Calu3 (cell line): ENCODE measurements at regions not wholly inside any gene's neighbourhood (a gene's known extent, or its start where the extent isn't known, plus 50 kb on each side); places are given as distances from the start of the nearest gene placed in this dataset.

Experiments used
- BruUV-seq: library from RNA; stranded (reverse); fragments of 400-500 nt; replicated peaks from 2 replicates; lab custom pipeline; 2021; lab: Mats Ljungman, UMichigan
- CTCF ChIA-PET: fragments of 300-600 bp; sonication (Branson Sonifier 250); formaldehyde crosslinking; loops from one replicate; lab custom pipeline; 2022; ENCODE audit warnings: antibody characterized with exemption; lab: Charles Lee
- DNase-seq: peaks from one replicate; pipeline ENCODE4 v3.0.0; 2022
- H3K27ac Mint-ChIP-seq: one replicate; pipeline ENCODE4 v1.8.0; 2022; ENCODE audit warnings: mixed read lengths; ENCODE audit not compliant: unreplicated experiment
- H3K27me3 Mint-ChIP-seq: one replicate; pipeline ENCODE4 v1.8.0; 2022; ENCODE audit warnings: mixed read lengths; ENCODE audit not compliant: unreplicated experiment
- H3K36me3 Mint-ChIP-seq: one replicate; pipeline ENCODE4 v1.8.0; 2022; ENCODE audit warnings: mild to moderate bottlenecking, moderate library complexity, mixed read lengths; ENCODE audit not compliant: insufficient read depth, unreplicated experiment
- H3K4me1 Mint-ChIP-seq: one replicate; pipeline ENCODE4 v1.8.0; 2022; ENCODE audit warnings: mild to moderate bottlenecking, low read depth, mixed read lengths; ENCODE audit not compliant: unreplicated experiment
- H3K4me3 Mint-ChIP-seq: one replicate; pipeline ENCODE4 v1.8.0; 2022; ENCODE audit warnings: mild to moderate bottlenecking, low read depth, moderate library complexity, mixed read lengths; ENCODE audit not compliant: unreplicated experiment
- H3K9me3 Mint-ChIP-seq: one replicate; pipeline ENCODE4 v1.8.0; 2022; ENCODE audit warnings: low read depth, mixed read lengths; ENCODE audit not compliant: unreplicated experiment
- CTCF ChIP-seq: fragments of 200-600 bp; IDR thresholded peaks from one replicate; pipeline ENCODE4 v1.8.0; 2022; ENCODE audit warnings: antibody characterized with exemption; ENCODE audit not compliant: unreplicated experiment
- intact Hi-C: fragments of 100-400 bp; cut with micrococcal nuclease; formaldehyde crosslinking; loops from one replicate; pipeline ENCODE4 v1.10.0; 2022; ENCODE audit not compliant: unreplicated experiment

GRCh38 chr13:79686441-79686840 is 205.5 kb downstream of the NDFIP2 start:
- no peak overlapping the region for H3K4me3 Mint-ChIP-seq
- BruUV-seq, result no TSS peak
- no peaks in the 10 kb centered on the region for H3K27me3 Mint-ChIP-seq
- intact Hi-C loops, result no loop called here
- no peak for DNase-seq
- no peaks in the 10 kb centered on the region for H3K36me3 Mint-ChIP-seq
- peaks cover 5% of the 10 kb centered on the region for H3K9me3 Mint-ChIP-seq
- H3K4me1 Mint-ChIP-seq, result peaks cover under 1% of the 10 kb centered on the region
- TF ChIP-seq CTCF, result no peak
- no peak overlapping the region for H3K27ac Mint-ChIP-seq
- CTCF ChIA-PET, result no interaction called here

GRCh38 chr13:79684371-79684770 is 203.4 kb downstream of the NDFIP2 start:
- Mint-ChIP-seq H3K27ac (no peak overlapping the region), H3K27me3 (no peaks in the 10 kb centered on the region), H3K4me1 (peaks cover 14% of the 10 kb centered on the region), H3K9me3 (peaks cover 5% of the 10 kb centered on the region), H3K36me3 (no peaks in the 10 kb centered on the region), H3K4me3 (no peak overlapping the region)
- no peak for DNase-seq
- BruUV-seq, result no TSS peak
- intact Hi-C loops, result no loop called here
- CTCF ChIA-PET, result no interaction called here
- no peak for TF ChIP-seq CTCF

DNA sequence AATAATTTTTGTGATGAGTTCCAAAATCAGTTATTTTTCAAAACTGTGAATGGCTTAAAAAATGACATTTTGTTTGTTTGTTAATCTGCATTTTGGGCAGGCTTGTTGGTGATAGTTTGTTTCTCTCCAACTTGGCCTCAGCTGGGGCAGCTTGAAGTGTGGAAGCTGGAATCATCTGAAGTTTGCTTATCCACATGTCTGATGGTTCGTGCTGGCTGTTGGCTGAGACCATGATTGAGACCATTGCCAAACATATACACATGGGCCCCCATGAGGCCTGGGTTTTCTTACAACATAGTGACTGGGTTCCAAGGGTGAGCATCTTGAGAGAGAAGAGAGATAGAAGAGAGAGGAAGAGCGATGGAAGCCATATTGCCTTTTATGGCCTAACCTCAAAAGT is 201.2 kb downstream of the NDFIP2 start:
- intact Hi-C loops, result no loop called here
- no peak overlapping the region for H3K4me3 Mint-ChIP-seq
- H3K36me3 Mint-ChIP-seq, result no peaks in the 10 kb centered on the region
- H3K4me1 Mint-ChIP-seq, result peaks cover 18% of the 10 kb centered on the region
- no peak for TF ChIP-seq CTCF
- H3K9me3 Mint-ChIP-seq, result peaks cover 2% of the 10 kb centered on the region
- no TSS peak for BruUV-seq
- no peak for DNase-seq
- no peak overlapping the region for H3K27ac Mint-ChIP-seq
- no peaks in the 10 kb centered on the region for H3K27me3 Mint-ChIP-seq
- CTCF ChIA-PET, result no interaction called here

DNA sequence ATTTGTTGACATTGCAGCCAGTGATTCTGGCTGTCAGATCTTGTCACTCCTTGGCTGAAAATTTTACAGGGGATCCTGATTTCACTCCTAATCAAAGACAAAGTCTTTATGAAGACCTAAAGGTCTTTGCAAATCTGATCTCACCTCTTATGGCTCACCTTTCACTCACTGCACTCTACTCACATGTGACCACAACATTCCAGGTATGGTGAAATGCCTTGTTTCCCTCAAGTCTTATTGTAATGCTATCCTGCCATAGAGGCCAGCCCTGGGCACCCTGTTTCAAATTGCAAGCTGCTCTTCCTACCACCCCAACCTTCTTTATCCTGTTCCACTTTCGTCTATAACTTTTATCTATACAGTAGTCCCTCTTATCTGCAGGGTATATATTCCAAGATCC is 200.1 kb downstream of the NDFIP2 start:
- TF ChIP-seq CTCF, result no peak
- Mint-ChIP-seq H3K4me1 (peaks cover 18% of the 10 kb centered on the region), H3K27ac (no peak overlapping the region), H3K36me3 (no peaks in the 10 kb centered on the region), H3K4me3 (no peak overlapping the region), H3K9me3 (peaks cover 2% of the 10 kb centered on the region), H3K27me3 (no peaks in the 10 kb centered on the region)
- intact Hi-C loops, result no loop called here
- no peak for DNase-seq
- CTCF ChIA-PET, result no interaction called here
- BruUV-seq, result no TSS peak
